ENCODE measurements at regions not wholly inside any gene's neighbourhood (a gene's known extent, or its start where the extent isn't known, plus 50 kb on each side); places are given as distances from the start of the nearest gene placed in this dataset.

GRCh38 chr3:194046531-194046930 is 89.4 kb upstream of the HES1 start:
- H3K79me2 ChIP-seq: no peaks in the 10 kb centered on the region
- no peak overlapping the region for H3K27ac ChIP-seq
- H3K9ac ChIP-seq: no peak overlapping the region
- H3K4me2 ChIP-seq (ENCODE audit: low read length): no peak overlapping the region
- H3K4me1 ChIP-seq: peaks cover 3% of the 10 kb centered on the region
- H3K36me3 ChIP-seq (ENCODE audit: control insufficient read depth, insufficient read depth, low read length): no peaks in the 10 kb centered on the region
- no peaks in the 10 kb centered on the region for H3K27me3 ChIP-seq (ENCODE audit: control insufficient read depth, insufficient read depth, low read length)
- no peak for TF ChIP-seq CTCF (IDR thresholded peaks at IDR 0.05)
- no peaks in the 10 kb centered on the region for H3K9me3 ChIP-seq (ENCODE audit: control insufficient read depth, low read length)
- H2AFZ ChIP-seq: no peak overlapping the region
- H3K4me3 ChIP-seq (ENCODE audit: low read depth, low read length): no peak overlapping the region

- Histone ChIP-seq H3K79me2 (no peaks in the 10 kb centered on the region), H3K4me2 (ENCODE audit: low read length) (no peak overlapping the region), H3K27me3 (ENCODE audit: control insufficient read depth, insufficient read depth, low read length) (no peaks in the 10 kb centered on the region), H3K4me1 (peaks cover 3% of the 10 kb centered on the region), H3K9me3 (ENCODE audit: control insufficient read depth, low read length) (no peaks in the 10 kb centered on the region), H3K4me3 (ENCODE audit: low read depth, low read length) (no peak overlapping the region), H2AFZ (peak overlapping the region; percentile 73), H3K27ac (no peak overlapping the region), H3K36me3 (ENCODE audit: control insufficient read depth, insufficient read depth, low read length) (no peaks in the 10 kb centered on the region), H3K9ac (no peak overlapping the region)
- no peak for TF ChIP-seq CTCF (IDR thresholded peaks at IDR 0.05)
Measured at GRCh38 chr3:194046995-194047645, 88.8 kb upstream of the HES1 start.

- Histone ChIP-seq H3K27me3 (ENCODE audit: control insufficient read depth, insufficient read depth, low read length) (no peaks in the 10 kb centered on the region), H3K79me2 (no peaks in the 10 kb centered on the region), H3K9ac (no peak overlapping the region), H3K36me3 (ENCODE audit: control insufficient read depth, insufficient read depth, low read length) (no peaks in the 10 kb centered on the region), H3K27ac (no peak overlapping the region), H2AFZ (no peak overlapping the region), H3K9me3 (ENCODE audit: control insufficient read depth, low read length) (no peaks in the 10 kb centered on the region), H3K4me2 (ENCODE audit: low read length) (no peak overlapping the region), H3K4me3 (ENCODE audit: low read depth, low read length) (no peak overlapping the region), H3K4me1 (peaks cover 3% of the 10 kb centered on the region)
- no peak for TF ChIP-seq CTCF (IDR thresholded peaks at IDR 0.05)
Measured at GRCh38 chr3:194049394-194049793, 86.6 kb upstream of the HES1 start.

GRCh38 chr3:194050782-194051320 is 85.1 kb upstream of the HES1 start:
- no peak overlapping the region for H2AFZ ChIP-seq
- H3K27ac ChIP-seq: no peak overlapping the region
- H3K9ac ChIP-seq: no peak overlapping the region
- H3K79me2 ChIP-seq: no peaks in the 10 kb centered on the region
- H3K9me3 ChIP-seq (ENCODE audit: control insufficient read depth, low read length): no peaks in the 10 kb centered on the region
- no peak overlapping the region for H3K4me3 ChIP-seq (ENCODE audit: low read depth, low read length)
- H3K36me3 ChIP-seq (ENCODE audit: control insufficient read depth, insufficient read depth, low read length): no peaks in the 10 kb centered on the region
- no peak for TF ChIP-seq CTCF (IDR thresholded peaks at IDR 0.05)
- H3K4me1 ChIP-seq: peaks cover 3% of the 10 kb centered on the region
- no peak overlapping the region for H3K4me2 ChIP-seq (ENCODE audit: low read length)
- no peaks in the 10 kb centered on the region for H3K27me3 ChIP-seq (ENCODE audit: control insufficient read depth, insufficient read depth, low read length)
